ENCODE measurements at regions not wholly inside any gene's neighbourhood (a gene's known extent, or its start where the extent isn't known, plus 50 kb on each side); places are given as distances from the start of the nearest gene placed in this dataset. TPM values are rescaled to one million over a fixed set of nuclear protein-coding genes. Genes with fewer than 3 reads are reported as not detected.

GRCh38 chr9:107228496-107229039 is 54.5 kb upstream of the RAD23B start:
- Histone ChIP-seq H3K27me3 (no peaks in the 10 kb centered on the region), H3K9me3 (no peaks in the 10 kb centered on the region), H3K36me3 (no peaks in the 10 kb centered on the region), H3K4me1 (no peaks in the 10 kb centered on the region), H3K4me3 (replicated peaks in 1 of 3) (no peak overlapping the region), H3K27ac (no peak overlapping the region)
- intact Hi-C loops (cut with DNase I) = no loop called here
- 54 to 59% methylated on average over 6 of the region's 6 CpGs for WGBS, 2 donors
- no peak for TF ChIP-seq CTCF (IDR thresholded peaks at IDR 0.05)
- no peak for TF ChIP-seq POLR2A (IDR thresholded peaks at IDR 0.05)
- no peak for DNase-seq

DNA sequence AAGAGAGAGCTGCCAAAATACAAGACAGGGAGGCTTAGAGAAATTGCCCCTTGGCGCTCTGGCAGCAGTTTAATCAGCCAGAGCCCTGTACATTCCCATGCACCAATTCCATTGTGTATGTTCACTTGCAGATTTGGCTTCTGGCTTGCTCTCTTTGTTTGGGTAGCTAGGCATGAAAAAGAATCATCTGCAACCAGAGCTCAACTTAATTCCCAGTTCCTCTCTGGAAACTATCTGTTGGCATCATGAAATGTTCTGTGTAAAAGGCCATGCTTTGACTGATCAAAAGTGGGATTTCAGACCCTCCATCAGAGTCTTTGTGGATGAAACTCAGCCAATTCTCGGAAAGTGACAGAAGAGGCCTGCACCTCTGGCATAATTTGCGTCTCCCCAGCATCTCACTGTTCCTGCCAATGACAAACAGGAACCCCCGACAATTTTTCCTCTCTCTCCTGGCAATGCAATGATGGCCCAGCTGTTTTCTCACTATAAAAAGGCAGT is 53.8 kb upstream of the RAD23B start:
- no peak for TF ChIP-seq CTCF (IDR thresholded peaks at IDR 0.05)
- no peak for TF ChIP-seq POLR2A (IDR thresholded peaks at IDR 0.05)
- H3K27ac ChIP-seq = no peak overlapping the region
- no peaks in the 10 kb centered on the region for H3K36me3 ChIP-seq
- no peak overlapping the region for H3K4me3 ChIP-seq (replicated peaks in 1 of 3)
- H3K27me3 ChIP-seq = no peaks in the 10 kb centered on the region
- DNase-seq = no peak
- intact Hi-C loops (cut with DNase I) = no loop called here
- H3K9me3 ChIP-seq = no peaks in the 10 kb centered on the region
- H3K4me1 ChIP-seq = no peaks in the 10 kb centered on the region
- 78 to 83% methylated on average over 4 of the region's 4 CpGs for WGBS, 2 donors

Small RNA genes lying in the stretch of these regions (small RNA-seq; reads per million reads assigned to genes)
- not detected for gene AL807761.1

Measured in thyroid gland (tissue), 4 donors.